Type B pancreatic cell (in vitro differentiated cells): ENCODE measurements at regions not wholly inside any gene's neighbourhood (a gene's known extent, or its start where the extent isn't known, plus 50 kb on each side); places are given as distances from the start of the nearest gene placed in this dataset.

Experiments used
- DNase-seq: peaks from one replicate; pipeline ENCODE4 v3.0.0; 2021; ENCODE audit warnings: mixed read lengths; ENCODE audit not compliant: unreplicated experiment; ENCODE audit errors: extremely low spot score
- H3K27ac Mint-ChIP-seq: 2 replicates; pipeline ENCODE4 v1.8.0; 2021; ENCODE audit warnings: mild to moderate bottlenecking, mixed read lengths
- H3K27me3 Mint-ChIP-seq: 2 replicates; pipeline ENCODE4 v1.8.0; 2021; ENCODE audit warnings: mixed read lengths
- H3K36me3 Mint-ChIP-seq: 2 replicates; pipeline ENCODE4 v1.8.0; 2021; ENCODE audit warnings: mixed read lengths
- H3K4me1 Mint-ChIP-seq: one replicate; pipeline ENCODE4 v1.8.0; 2021; ENCODE audit warnings: mixed read lengths; ENCODE audit not compliant: unreplicated experiment
- H3K4me3 Mint-ChIP-seq: 2 replicates; pipeline ENCODE4 v1.8.0; 2021; ENCODE audit warnings: mild to moderate bottlenecking, mixed read lengths
- H3K9me3 Mint-ChIP-seq: 2 replicates; pipeline ENCODE4 v1.8.0; 2021; ENCODE audit warnings: mixed read lengths
- CTCF ChIP-seq: fragments of 200-600 bp; sonication (generic); conservative IDR thresholded peaks from 2 replicates; pipeline ENCODE4 v1.5.0; 2021; ENCODE audit warnings: antibody characterized with exemption, mild to moderate bottlenecking

- H3K27ac Mint-ChIP-seq, result no peak overlapping the region
- H3K4me1 Mint-ChIP-seq, result peaks cover 11% of the 10 kb centered on the region
- H3K9me3 Mint-ChIP-seq, result peaks cover 7% of the 10 kb centered on the region
- H3K36me3 Mint-ChIP-seq, result no peaks in the 10 kb centered on the region
- TF ChIP-seq CTCF, result no peak
- H3K27me3 Mint-ChIP-seq, result peaks cover 3% of the 10 kb centered on the region
- H3K4me3 Mint-ChIP-seq, result no peak overlapping the region
- no peak for DNase-seq
Observed at GRCh38 chr13:40094056-40094455, 438.6 kb downstream of the COG6 start.

GRCh38 chr13:40095695-40096356, 440.4 kb downstream of the COG6 start:
- Mint-ChIP-seq H3K27me3 (peaks cover 3% of the 10 kb centered on the region), H3K36me3 (no peaks in the 10 kb centered on the region), H3K27ac (no peak overlapping the region), H3K9me3 (peaks cover 7% of the 10 kb centered on the region), H3K4me3 (no peak overlapping the region), H3K4me1 (peaks cover 11% of the 10 kb centered on the region)
- TF ChIP-seq CTCF, result no peak
- no peak for DNase-seq

GRCh38 chr13:40096357-40096901, 441.0 kb downstream of the COG6 start:
- Mint-ChIP-seq H3K27ac (no peak overlapping the region), H3K9me3 (peaks cover 7% of the 10 kb centered on the region), H3K27me3 (peaks cover 3% of the 10 kb centered on the region), H3K4me1 (peaks cover 11% of the 10 kb centered on the region), H3K36me3 (no peaks in the 10 kb centered on the region), H3K4me3 (no peak overlapping the region)
- TF ChIP-seq CTCF, result no peak
- no peak for DNase-seq

- Mint-ChIP-seq H3K36me3 (no peaks in the 10 kb centered on the region), H3K4me1 (peaks cover 11% of the 10 kb centered on the region), H3K27me3 (peaks cover 3% of the 10 kb centered on the region), H3K27ac (no peak overlapping the region), H3K4me3 (no peak overlapping the region), H3K9me3 (peaks cover 7% of the 10 kb centered on the region)
- TF ChIP-seq CTCF, result no peak
- no peak for DNase-seq
Observed at GRCh38 chr13:40098246-40098645, 442.8 kb downstream of the COG6 start.

GRCh38 chr13:40101708-40102359, 446.4 kb downstream of the COG6 start:
- H3K27me3 Mint-ChIP-seq, result peaks cover 3% of the 10 kb centered on the region
- H3K27ac Mint-ChIP-seq, result no peak overlapping the region
- TF ChIP-seq CTCF, result no peak
- no peaks in the 10 kb centered on the region for H3K36me3 Mint-ChIP-seq
- H3K9me3 Mint-ChIP-seq, result peaks cover 7% of the 10 kb centered on the region
- H3K4me1 Mint-ChIP-seq, result no peaks in the 10 kb centered on the region
- no peak for DNase-seq
- no peak overlapping the region for H3K4me3 Mint-ChIP-seq
